Adipocyte (in vitro differentiated cells): ENCODE measurements at regions not wholly inside any gene's neighbourhood (a gene's known extent, or its start where the extent isn't known, plus 50 kb on each side); places are given as distances from the start of the nearest gene placed in this dataset.

Experiments used
- DNase-seq: peaks from one replicate; pipeline ENCODE4 v3.0.0-alpha.2; 2015; ENCODE audit warnings: low read depth
- H3K27me3 ChIP-seq: replicated peaks from 2 replicates; pipeline ENCODE4 v1.7.0; 2013; ENCODE audit warnings: mild to moderate bottlenecking, low read length, moderate library complexity; ENCODE audit not compliant: control insufficient read depth, insufficient read depth
- H3K36me3 ChIP-seq: 2 replicates; pipeline ENCODE4 v1.7.0; 2013; ENCODE audit warnings: low read length, mild to moderate bottlenecking, moderate library complexity; ENCODE audit not compliant: control insufficient read depth, insufficient read depth, severe bottlenecking
- H3K4me1 ChIP-seq: 2 replicates; pipeline ENCODE4 v1.7.0; 2013; ENCODE audit warnings: mild to moderate bottlenecking, low read length, moderate library complexity; ENCODE audit not compliant: control insufficient read depth, insufficient read depth
- H3K4me3 ChIP-seq: 2 replicates; pipeline ENCODE4 v1.7.0; 2013; ENCODE audit warnings: mild to moderate bottlenecking, low read length, moderate library complexity
- H3K9ac ChIP-seq: 2 replicates; pipeline ENCODE4 v1.7.0; 2013; ENCODE audit warnings: mild to moderate bottlenecking, low read length, moderate library complexity
- H3K9me3 ChIP-seq: 2 replicates; pipeline ENCODE4 v1.7.0; 2013; ENCODE audit warnings: mild to moderate bottlenecking, low read length, moderate library complexity; ENCODE audit not compliant: control insufficient read depth

GRCh38 chr7:95687759-95688343 is 84.5 kb upstream of the DYNC1I1 start:
- Histone ChIP-seq H3K9me3 (no peaks in the 10 kb centered on the region), H3K4me1 (peaks cover 3% of the 10 kb centered on the region), H3K9ac (no peak overlapping the region), H3K4me3 (no peak overlapping the region), H3K27me3 (no peaks in the 10 kb centered on the region), H3K36me3 (no peaks in the 10 kb centered on the region)
- DNase-seq: peak; percentile 59

GRCh38 chr7:95686109-95686508 is 86.2 kb upstream of the DYNC1I1 start:
- DNase-seq: peak; percentile 84
- no peak overlapping the region for H3K9ac ChIP-seq
- H3K4me1 ChIP-seq: peaks cover 3% of the 10 kb centered on the region
- H3K9me3 ChIP-seq: no peaks in the 10 kb centered on the region
- no peaks in the 10 kb centered on the region for H3K27me3 ChIP-seq
- no peak overlapping the region for H3K4me3 ChIP-seq
- H3K36me3 ChIP-seq: no peaks in the 10 kb centered on the region

- Histone ChIP-seq H3K9me3 (no peaks in the 10 kb centered on the region), H3K36me3 (no peaks in the 10 kb centered on the region), H3K4me1 (peaks cover 3% of the 10 kb centered on the region), H3K4me3 (no peak overlapping the region), H3K27me3 (no peaks in the 10 kb centered on the region), H3K9ac (peak overlapping the region; percentile 32)
- DNase-seq: no peak
Measured at GRCh38 chr7:95684505-95684904, 87.8 kb upstream of the DYNC1I1 start.

GRCh38 chr7:95684037-95684436 is 87.7 kb upstream of the PDK4 start:
- Histone ChIP-seq H3K36me3 (no peaks in the 10 kb centered on the region), H3K9ac (peak overlapping the region; percentile 32), H3K4me3 (no peak overlapping the region), H3K27me3 (no peaks in the 10 kb centered on the region), H3K4me1 (peaks cover 3% of the 10 kb centered on the region), H3K9me3 (no peaks in the 10 kb centered on the region)
- peak; percentile 73 for DNase-seq

- no peak for DNase-seq
- Histone ChIP-seq H3K27me3 (no peaks in the 10 kb centered on the region), H3K36me3 (no peaks in the 10 kb centered on the region), H3K4me3 (no peak overlapping the region), H3K9me3 (no peaks in the 10 kb centered on the region), H3K9ac (peak overlapping the region; percentile 23), H3K4me1 (peaks cover 3% of the 10 kb centered on the region)
Measured at GRCh38 chr7:95682913-95683312, 86.6 kb upstream of the PDK4 start.

- Histone ChIP-seq H3K4me3 (no peak overlapping the region), H3K36me3 (no peaks in the 10 kb centered on the region), H3K4me1 (no peaks in the 10 kb centered on the region), H3K27me3 (no peaks in the 10 kb centered on the region), H3K9me3 (no peaks in the 10 kb centered on the region), H3K9ac (no peak overlapping the region)
- no peak for DNase-seq
Measured at GRCh38 chr7:95676691-95677090, 80.4 kb upstream of the PDK4 start.

- DNase-seq: no peak
- H3K36me3 ChIP-seq: no peaks in the 10 kb centered on the region
- H3K9me3 ChIP-seq: no peaks in the 10 kb centered on the region
- no peak overlapping the region for H3K4me3 ChIP-seq
- no peaks in the 10 kb centered on the region for H3K27me3 ChIP-seq
- H3K4me1 ChIP-seq: no peaks in the 10 kb centered on the region
- no peak overlapping the region for H3K9ac ChIP-seq
Measured at GRCh38 chr7:95675632-95676031, 79.3 kb upstream of the PDK4 start.

GRCh38 chr7:95675016-95675415 is 78.7 kb upstream of the PDK4 start:
- H3K4me1 ChIP-seq: no peaks in the 10 kb centered on the region
- H3K4me3 ChIP-seq: no peak overlapping the region
- H3K9ac ChIP-seq: no peak overlapping the region
- DNase-seq: no peak
- no peaks in the 10 kb centered on the region for H3K27me3 ChIP-seq
- H3K9me3 ChIP-seq: no peaks in the 10 kb centered on the region
- no peaks in the 10 kb centered on the region for H3K36me3 ChIP-seq

GRCh38 chr7:95674101-95674500 is 77.8 kb upstream of the PDK4 start:
- no peaks in the 10 kb centered on the region for H3K27me3 ChIP-seq
- no peaks in the 10 kb centered on the region for H3K9me3 ChIP-seq
- no peak for DNase-seq
- no peak overlapping the region for H3K9ac ChIP-seq
- no peaks in the 10 kb centered on the region for H3K4me1 ChIP-seq
- no peaks in the 10 kb centered on the region for H3K36me3 ChIP-seq
- no peak overlapping the region for H3K4me3 ChIP-seq

GRCh38 chr7:95672434-95672833 is 76.1 kb upstream of the PDK4 start:
- DNase-seq: no peak
- Histone ChIP-seq H3K4me3 (no peak overlapping the region), H3K9ac (no peak overlapping the region), H3K36me3 (no peaks in the 10 kb centered on the region), H3K27me3 (no peaks in the 10 kb centered on the region), H3K9me3 (no peaks in the 10 kb centered on the region), H3K4me1 (no peaks in the 10 kb centered on the region)

GRCh38 chr7:95669513-95669912 is 73.2 kb upstream of the PDK4 start:
- no peaks in the 10 kb centered on the region for H3K9me3 ChIP-seq
- no peaks in the 10 kb centered on the region for H3K36me3 ChIP-seq
- DNase-seq: no peak
- no peaks in the 10 kb centered on the region for H3K27me3 ChIP-seq
- H3K4me1 ChIP-seq: no peaks in the 10 kb centered on the region
- no peak overlapping the region for H3K9ac ChIP-seq
- no peak overlapping the region for H3K4me3 ChIP-seq

- DNase-seq: no peak
- H3K27me3 ChIP-seq: no peaks in the 10 kb centered on the region
- H3K9ac ChIP-seq: no peak overlapping the region
- no peaks in the 10 kb centered on the region for H3K9me3 ChIP-seq
- H3K4me1 ChIP-seq: no peaks in the 10 kb centered on the region
- no peaks in the 10 kb centered on the region for H3K36me3 ChIP-seq
- no peak overlapping the region for H3K4me3 ChIP-seq
Measured at GRCh38 chr7:95668504-95669018, 72.2 kb upstream of the PDK4 start.
